ENCODE measurements at regions not wholly inside any gene's neighbourhood (a gene's known extent, or its start where the extent isn't known, plus 50 kb on each side); places are given as distances from the start of the nearest gene placed in this dataset.

GRCh38 chr22:22946131-22946530 lies 58.5 kb downstream of the IGLL5 start:
- POLR2A ChIA-PET: no interaction called here
- Mint-ChIP-seq H3K36me3 (no peaks in the 10 kb centered on the region), H3K9me3 (no peaks in the 10 kb centered on the region), H3K27me3 (peaks cover 0 to 23% (median 13%) of the 10 kb centered on the region in 5 donors), H3K4me1 (peaks cover 4 to 9% (median 5%) of the 10 kb centered on the region in 7 donors), H3K4me3 (no peak overlapping the region), H3K27ac (no peak overlapping the region)
- no peak for ATAC-seq
- DNase-seq: no peak
- no peaks in the 10 kb centered on the region for H3K27me3 ChIP-seq (ENCODE audit: control insufficient read depth in 2 of 2, insufficient read depth in 2 of 2, low read length in 2 of 2)
- intact Hi-C loops (cut with micrococcal nuclease): no loop called here
- no peak overlapping the region for H3K4me3 ChIP-seq (ENCODE audit: low read length)
- H3K4me1 ChIP-seq (ENCODE audit: control insufficient read depth in 2 of 2, insufficient read depth in 2 of 2, low read length in 2 of 2): no peaks in the 10 kb centered on the region
- H3K36me3 ChIP-seq (ENCODE audit: control insufficient read depth in 2 of 3, insufficient read depth in 3 of 3, low read length in 3 of 3): no peaks in the 10 kb centered on the region
- no peak overlapping the region for H3K27ac ChIP-seq (ENCODE audit: low read depth, low read length)
- H3K9me3 ChIP-seq (ENCODE audit: control insufficient read depth in 2 of 3, low read length in 3 of 3): no peaks in the 10 kb centered on the region
- CTCF ChIA-PET: interaction anchor here (0.7 kb wide), 1 partner anchor 475 kb away, joined by 3 read pairs; no protein-coding TSS in a partner anchor

GRCh38 chr22:22948651-22949571 lies 61.3 kb downstream of the IGLL5 start:
- peaks cover 0 to 4% (median 0%) of the 10 kb centered on the region in 11 donors for H3K9me3 Mint-ChIP-seq
- peaks cover 0 to 6% (median 0%) of the 10 kb centered on the region in 7 donors for H3K4me1 Mint-ChIP-seq
- Histone ChIP-seq H3K9me3 (ENCODE audit: control insufficient read depth in 2 of 3, low read length in 3 of 3) (no peaks in the 10 kb centered on the region), H3K4me3 (ENCODE audit: low read length) (no peak overlapping the region), H3K4me1 (ENCODE audit: control insufficient read depth in 2 of 2, insufficient read depth in 2 of 2, low read length in 2 of 2) (no peaks in the 10 kb centered on the region), H3K36me3 (ENCODE audit: control insufficient read depth in 2 of 3, insufficient read depth in 3 of 3, low read length in 3 of 3) (no peaks in the 10 kb centered on the region), H3K27me3 (ENCODE audit: control insufficient read depth in 2 of 2, insufficient read depth in 2 of 2, low read length in 2 of 2) (no peaks in the 10 kb centered on the region), H3K27ac (ENCODE audit: low read depth, low read length) (no peak overlapping the region)
- H3K4me3 Mint-ChIP-seq: no peak overlapping the region
- no peak for ATAC-seq
- ChIA-PET POLR2A (no interaction called here), CTCF (interaction anchor here (0.5 to 0.7 kb wide), 2 partner anchors 9 to 188 kb away, joined by 3 to 4 read pairs; no protein-coding TSS in a partner anchor)
- H3K27me3 Mint-ChIP-seq: peaks cover 14 to 41% (median 24%) of the 10 kb centered on the region in 5 donors
- H3K27ac Mint-ChIP-seq: no peak overlapping the region
- H3K36me3 Mint-ChIP-seq: no peaks in the 10 kb centered on the region
- intact Hi-C loops (cut with micrococcal nuclease): no loop called here
- no peak for DNase-seq

GRCh38 chr22:22949953-22950352 lies 62.3 kb downstream of the IGLL5 start:
- Mint-ChIP-seq H3K27ac (no peak overlapping the region), H3K27me3 (peaks cover 22 to 50% (median 30%) of the 10 kb centered on the region in 5 donors), H3K4me3 (no peak overlapping the region), H3K36me3 (no peaks in the 10 kb centered on the region), H3K4me1 (peaks cover 0 to 6% (median 5%) of the 10 kb centered on the region in 7 donors), H3K9me3 (peaks cover 0 to 4% (median 0%) of the 10 kb centered on the region in 11 donors)
- Histone ChIP-seq H3K27me3 (ENCODE audit: control insufficient read depth in 2 of 2, insufficient read depth in 2 of 2, low read length in 2 of 2) (no peaks in the 10 kb centered on the region), H3K36me3 (ENCODE audit: control insufficient read depth in 2 of 3, insufficient read depth in 3 of 3, low read length in 3 of 3) (no peaks in the 10 kb centered on the region), H3K27ac (ENCODE audit: low read depth, low read length) (no peak overlapping the region), H3K4me3 (ENCODE audit: low read length) (no peak overlapping the region), H3K4me1 (ENCODE audit: control insufficient read depth in 2 of 2, insufficient read depth in 2 of 2, low read length in 2 of 2) (no peaks in the 10 kb centered on the region), H3K9me3 (ENCODE audit: control insufficient read depth in 2 of 3, low read length in 3 of 3) (no peaks in the 10 kb centered on the region)
- ChIA-PET POLR2A (no interaction called here), CTCF (interaction anchor here (0.7 kb wide), 1 partner anchor 162 kb away, joined by 3 read pairs; no protein-coding TSS in a partner anchor)
- intact Hi-C loops (cut with micrococcal nuclease): loop anchor here in 1 of 2 donors (10.0 kb wide), 1 partner anchor 345 kb away; no protein-coding TSS in a partner anchor
- no peak for ATAC-seq
- DNase-seq: no peak

GRCh38 chr22:22951035-22951434 lies 63.4 kb downstream of the IGLL5 start:
- H3K4me1 ChIP-seq (ENCODE audit: control insufficient read depth in 2 of 2, insufficient read depth in 2 of 2, low read length in 2 of 2): no peaks in the 10 kb centered on the region
- DNase-seq: no peak
- no peak for ATAC-seq

GRCh38 chr22:22952531-22953280 lies 65.1 kb downstream of the IGLL5 start:
- intact Hi-C loops (cut with micrococcal nuclease): loop anchor here in 1 of 2 donors (10.0 kb wide), 1 partner anchor 342 kb away; no protein-coding TSS in a partner anchor
- CTCF ChIA-PET: interaction anchor here (0.5 to 5.6 kb wide), 2 partner anchors 165 to 1387 kb away, joined by 3 to 29 read pairs; no protein-coding TSS in a partner anchor

More at GRCh38 chr22:22951035-22951434, 63.4 kb downstream of the IGLL5 start:
- Mint-ChIP-seq H3K9me3 (peaks cover 0 to 4% (median 0%) of the 10 kb centered on the region in 11 donors), H3K36me3 (no peaks in the 10 kb centered on the region), H3K4me3 (no peak overlapping the region), H3K27me3 (peaks cover 28 to 54% (median 34%) of the 10 kb centered on the region in 5 donors), H3K4me1 (peaks cover 0 to 11% (median 5%) of the 10 kb centered on the region in 7 donors), H3K27ac (no peak overlapping the region)
- Histone ChIP-seq H3K36me3 (ENCODE audit: control insufficient read depth in 2 of 3, insufficient read depth in 3 of 3, low read length in 3 of 3) (no peaks in the 10 kb centered on the region), H3K4me3 (ENCODE audit: low read length) (no peak overlapping the region), H3K27me3 (ENCODE audit: control insufficient read depth in 2 of 2, insufficient read depth in 2 of 2, low read length in 2 of 2) (no peaks in the 10 kb centered on the region), H3K27ac (ENCODE audit: low read depth, low read length) (no peak overlapping the region), H3K9me3 (ENCODE audit: control insufficient read depth in 2 of 3, low read length in 3 of 3) (no peaks in the 10 kb centered on the region)
- ChIA-PET CTCF (interaction anchor here (0.6 kb wide), 1 partner anchor 178 kb away, joined by 3 read pairs; no protein-coding TSS in a partner anchor), POLR2A (no interaction called here)
- intact Hi-C loops (cut with micrococcal nuclease): loop anchor here in 1 of 2 donors (10.0 kb wide), 1 partner anchor 344 kb away; no protein-coding TSS in a partner anchor

GRCh38 chr22:22953791-22954190 lies 66.2 kb downstream of the IGLL5 start:
- peaks cover 28 to 45% (median 34%) of the 10 kb centered on the region in 5 donors for H3K27me3 Mint-ChIP-seq
- H3K27me3 ChIP-seq (ENCODE audit: control insufficient read depth in 2 of 2, insufficient read depth in 2 of 2, low read length in 2 of 2): no peaks in the 10 kb centered on the region

More at GRCh38 chr22:22952531-22953280, 65.1 kb downstream of the IGLL5 start:
- H3K27ac Mint-ChIP-seq: no peak overlapping the region
- peaks cover 0 to 4% (median 0%) of the 10 kb centered on the region in 11 donors for H3K9me3 Mint-ChIP-seq
- POLR2A ChIA-PET: no interaction called here
- no peak for DNase-seq
- Histone ChIP-seq H3K4me3 (ENCODE audit: low read length) (no peak overlapping the region), H3K9me3 (ENCODE audit: control insufficient read depth in 2 of 3, low read length in 3 of 3) (no peaks in the 10 kb centered on the region), H3K36me3 (ENCODE audit: control insufficient read depth in 2 of 3, insufficient read depth in 3 of 3, low read length in 3 of 3) (no peaks in the 10 kb centered on the region), H3K27me3 (ENCODE audit: control insufficient read depth in 2 of 2, insufficient read depth in 2 of 2, low read length in 2 of 2) (no peaks in the 10 kb centered on the region), H3K4me1 (ENCODE audit: control insufficient read depth in 2 of 2, insufficient read depth in 2 of 2, low read length in 2 of 2) (no peaks in the 10 kb centered on the region), H3K27ac (ENCODE audit: low read depth, low read length) (no peak overlapping the region)
- H3K4me3 Mint-ChIP-seq: no peak overlapping the region
- H3K36me3 Mint-ChIP-seq: no peaks in the 10 kb centered on the region
- ATAC-seq: no peak
- peaks cover 28 to 43% (median 34%) of the 10 kb centered on the region in 5 donors for H3K27me3 Mint-ChIP-seq
- peaks cover 0 to 11% (median 5%) of the 10 kb centered on the region in 7 donors for H3K4me1 Mint-ChIP-seq

More at GRCh38 chr22:22953791-22954190, 66.2 kb downstream of the IGLL5 start:
- Histone ChIP-seq H3K9me3 (ENCODE audit: control insufficient read depth in 2 of 3, low read length in 3 of 3) (no peaks in the 10 kb centered on the region), H3K4me3 (ENCODE audit: low read length) (no peak overlapping the region), H3K27ac (ENCODE audit: low read depth, low read length) (no peak overlapping the region), H3K36me3 (ENCODE audit: control insufficient read depth in 2 of 3, insufficient read depth in 3 of 3, low read length in 3 of 3) (no peaks in the 10 kb centered on the region), H3K4me1 (ENCODE audit: control insufficient read depth in 2 of 2, insufficient read depth in 2 of 2, low read length in 2 of 2) (no peaks in the 10 kb centered on the region)
- peaks cover 0 to 4% (median 0%) of the 10 kb centered on the region in 11 donors for H3K9me3 Mint-ChIP-seq
- DNase-seq: no peak
- ChIA-PET CTCF (interaction anchor here (0.6 to 5.6 kb wide), 7 partner anchors 40 to 366 kb away, joined by 3 to 29 read pairs (median 5); no protein-coding TSS in a partner anchor), POLR2A (no interaction called here)
- peaks cover 0 to 11% (median 5%) of the 10 kb centered on the region in 7 donors for H3K4me1 Mint-ChIP-seq
- H3K4me3 Mint-ChIP-seq: no peak overlapping the region
- ATAC-seq: no peak
- intact Hi-C loops (cut with micrococcal nuclease): loop anchor here in 1 of 2 donors (10.0 kb wide), 1 partner anchor 341 kb away; no protein-coding TSS in a partner anchor
- H3K27ac Mint-ChIP-seq: no peak overlapping the region
- no peaks in the 10 kb centered on the region for H3K36me3 Mint-ChIP-seq
